NB4 (cell line): ENCODE measurements at regions not wholly inside any gene's neighbourhood (a gene's known extent, or its start where the extent isn't known, plus 50 kb on each side); places are given as distances from the start of the nearest gene placed in this dataset.

Source experiments
- POLR2A ChIP-seq: IDR thresholded peaks from 2 replicates; pipeline ENCODE4 v1.6.1; 2011; ENCODE audit warnings: mild to moderate bottlenecking; ENCODE audit not compliant: insufficient read length; ENCODE audit errors: extremely low read depth
- TF ChIP-seq, protein P1 (sequence below): IDR thresholded peaks from one replicate; pipeline ENCODE4 v1.5.1; 2012; ENCODE audit warnings: low read depth, low read length

DNA sequence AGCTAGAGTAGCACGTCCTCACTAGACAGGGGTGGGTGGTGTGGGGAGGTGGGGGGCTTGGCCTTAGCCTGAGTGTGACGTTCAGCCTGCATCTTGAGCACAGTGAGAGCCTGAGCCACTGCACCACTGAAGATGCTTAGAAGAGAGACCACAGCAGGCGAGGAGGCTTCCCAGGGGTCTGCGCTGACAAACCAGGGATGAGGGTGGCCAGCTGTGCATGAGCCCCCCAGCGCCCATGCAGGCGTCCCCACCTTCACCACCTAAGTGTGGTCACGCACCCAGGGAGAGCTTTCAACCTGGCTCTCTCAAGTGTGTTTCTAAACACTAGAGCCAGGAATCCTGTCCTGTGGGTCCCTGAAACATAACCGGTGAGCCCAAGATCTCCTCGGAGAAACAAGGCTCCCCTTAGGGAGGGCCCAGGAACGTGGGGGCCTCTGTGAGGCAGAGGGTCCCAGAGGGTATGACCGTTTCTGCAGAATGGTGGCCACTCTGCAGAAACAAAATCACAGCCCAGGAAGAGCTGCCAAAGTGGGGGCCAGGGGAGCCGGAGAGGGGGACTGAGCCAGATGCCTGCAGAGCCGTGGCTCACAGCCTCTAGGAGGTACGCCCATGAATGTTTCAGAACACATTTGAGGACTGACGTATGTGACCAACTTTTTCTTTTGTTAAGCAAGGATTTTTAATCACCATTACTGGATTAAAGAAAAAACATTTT lies 85.2 kb upstream of the INSIG1 start:
- TF ChIP-seq POLR2A = no peak
- TF ChIP-seq, protein P1, sequence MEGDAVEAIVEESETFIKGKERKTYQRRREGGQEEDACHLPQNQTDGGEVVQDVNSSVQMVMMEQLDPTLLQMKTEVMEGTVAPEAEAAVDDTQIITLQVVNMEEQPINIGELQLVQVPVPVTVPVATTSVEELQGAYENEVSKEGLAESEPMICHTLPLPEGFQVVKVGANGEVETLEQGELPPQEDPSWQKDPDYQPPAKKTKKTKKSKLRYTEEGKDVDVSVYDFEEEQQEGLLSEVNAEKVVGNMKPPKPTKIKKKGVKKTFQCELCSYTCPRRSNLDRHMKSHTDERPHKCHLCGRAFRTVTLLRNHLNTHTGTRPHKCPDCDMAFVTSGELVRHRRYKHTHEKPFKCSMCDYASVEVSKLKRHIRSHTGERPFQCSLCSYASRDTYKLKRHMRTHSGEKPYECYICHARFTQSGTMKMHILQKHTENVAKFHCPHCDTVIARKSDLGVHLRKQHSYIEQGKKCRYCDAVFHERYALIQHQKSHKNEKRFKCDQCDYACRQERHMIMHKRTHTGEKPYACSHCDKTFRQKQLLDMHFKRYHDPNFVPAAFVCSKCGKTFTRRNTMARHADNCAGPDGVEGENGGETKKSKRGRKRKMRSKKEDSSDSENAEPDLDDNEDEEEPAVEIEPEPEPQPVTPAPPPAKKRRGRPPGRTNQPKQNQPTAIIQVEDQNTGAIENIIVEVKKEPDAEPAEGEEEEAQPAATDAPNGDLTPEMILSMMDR = no peak
